PC-3 (cell line): ENCODE measurements at regions not wholly inside any gene's neighbourhood (a gene's known extent, or its start where the extent isn't known, plus 50 kb on each side); places are given as distances from the start of the nearest gene placed in this dataset.

ENCODE experiments used
- EZH2 ChIP-seq: fragments of 300-600 bp; sonication (generic); IDR thresholded peaks from one replicate; pipeline ENCODE4 v1.6.1; 2017; ENCODE audit warnings: antibody characterized with exemption, mild to moderate bottlenecking, low read length; ENCODE audit not compliant: unreplicated experiment
- EZH2phosphoT487 ChIP-seq: fragments of 300-600 bp; sonication (generic); IDR thresholded peaks from 2 replicates; pipeline ENCODE4 v1.6.1; 2018; ENCODE audit warnings: mild to moderate bottlenecking, antibody characterized with exemption, low read length, borderline replicate concordance
- TF ChIP-seq, protein P1 (sequence below): fragments of 300-600 bp; sonication (generic); conservative IDR thresholded peaks from 2 replicates; pipeline ENCODE4 v1.5.1; 2017; ENCODE audit warnings: antibody characterized with exemption, low read depth, mild to moderate bottlenecking, low read length

DNA sequence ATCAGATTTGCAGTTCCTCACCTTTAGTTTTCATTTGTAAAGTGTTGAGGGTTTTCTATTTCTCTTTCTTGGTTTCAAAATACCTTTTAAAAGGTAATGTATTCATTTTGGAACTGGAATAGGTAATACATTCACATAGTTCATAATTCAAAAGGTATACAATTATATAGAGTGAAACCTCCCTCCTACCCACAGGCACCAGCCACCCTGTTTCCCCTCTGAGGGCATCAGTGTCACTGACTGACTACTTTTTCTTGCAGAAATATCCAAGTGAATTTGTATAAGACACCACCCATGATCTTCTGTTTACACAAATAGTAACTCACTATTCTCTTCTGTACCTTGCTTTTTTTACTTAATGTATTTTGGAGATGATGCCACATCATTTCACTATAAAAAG, 139.6 kb upstream of the EGLN3 start:
- TF ChIP-seq, protein P1, sequence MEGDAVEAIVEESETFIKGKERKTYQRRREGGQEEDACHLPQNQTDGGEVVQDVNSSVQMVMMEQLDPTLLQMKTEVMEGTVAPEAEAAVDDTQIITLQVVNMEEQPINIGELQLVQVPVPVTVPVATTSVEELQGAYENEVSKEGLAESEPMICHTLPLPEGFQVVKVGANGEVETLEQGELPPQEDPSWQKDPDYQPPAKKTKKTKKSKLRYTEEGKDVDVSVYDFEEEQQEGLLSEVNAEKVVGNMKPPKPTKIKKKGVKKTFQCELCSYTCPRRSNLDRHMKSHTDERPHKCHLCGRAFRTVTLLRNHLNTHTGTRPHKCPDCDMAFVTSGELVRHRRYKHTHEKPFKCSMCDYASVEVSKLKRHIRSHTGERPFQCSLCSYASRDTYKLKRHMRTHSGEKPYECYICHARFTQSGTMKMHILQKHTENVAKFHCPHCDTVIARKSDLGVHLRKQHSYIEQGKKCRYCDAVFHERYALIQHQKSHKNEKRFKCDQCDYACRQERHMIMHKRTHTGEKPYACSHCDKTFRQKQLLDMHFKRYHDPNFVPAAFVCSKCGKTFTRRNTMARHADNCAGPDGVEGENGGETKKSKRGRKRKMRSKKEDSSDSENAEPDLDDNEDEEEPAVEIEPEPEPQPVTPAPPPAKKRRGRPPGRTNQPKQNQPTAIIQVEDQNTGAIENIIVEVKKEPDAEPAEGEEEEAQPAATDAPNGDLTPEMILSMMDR: no peak
- TF ChIP-seq EZH2 (no peak), EZH2phosphoT487 (no peak)
